SK-N-SH (cell line): ENCODE measurements at regions not wholly inside any gene's neighbourhood (a gene's known extent, or its start where the extent isn't known, plus 50 kb on each side); places are given as distances from the start of the nearest gene placed in this dataset.

Experiments used
- CTCF ChIA-PET: fragments of 300-600, 350-600 bp; formaldehyde crosslinking; extraction: SDS; loops from one replicate; lab custom pipeline; 2021; lab: Yijun Ruan, JAX
- POLR2A ChIA-PET: fragments of 350-600 bp; sonication (Branson Sonifier 250); formaldehyde crosslinking; extraction: SDS; loops from one replicate; lab custom pipeline; 2020; ENCODE audit warnings: antibody characterized with exemption, inconsistent platforms; lab: Yijun Ruan, JAX
- DNase-seq: peaks from one replicate; pipeline ENCODE4 v3.0.0; 2012
- H2AFZ ChIP-seq: fragments of 200-600 bp; sonication (generic); 2 replicates; pipeline ENCODE4 v1.8.1; 2016; ENCODE audit warnings: antibody characterized with exemption, mild to moderate bottlenecking, low read depth
- H3F3A ChIP-seq: fragments of 200-600 bp; sonication (generic); replicated peaks from 2 replicates; pipeline ENCODE3; 2016; ENCODE audit warnings: antibody characterized with exemption, mild to moderate bottlenecking; ENCODE audit not compliant: insufficient read depth
- H3K27ac ChIP-seq, 2 experiments: fragments of 200-500 bp in 1 of 2; fragments of 200-600 bp in 1 of 2; sonication (Bioruptor generic) in 1 of 2; sonication (generic), shearing (Covaris generic) in 1 of 2; 2 replicates each; pipeline versions ENCODE4 v1.5.1 to v1.6.1; 2014 to 2016; ENCODE audit warnings: low read depth in 2 of 2, inconsistent platforms in 1 of 2, low read length in 1 of 2, mild to moderate bottlenecking in 1 of 2, mixed read lengths in 1 of 2
- H3K27me3 ChIP-seq: fragments of 200-600 bp; sonication (generic), shearing (Covaris generic); 2 replicates; pipeline ENCODE4 v1.6.1; 2016; ENCODE audit warnings: mixed run types; ENCODE audit not compliant: insufficient read depth
- H3K36me3 ChIP-seq, 2 experiments: fragments of 200-500 bp in 1 of 2; fragments of 200-600 bp in 1 of 2; sonication (Bioruptor generic) in 1 of 2; sonication (generic) in 1 of 2; replicated peaks in 1 of 2; 2 replicates each; pipeline versions ENCODE3 to v1.5.1; 2014 to 2016; ENCODE audit warnings: low read length in 1 of 2, mild to moderate bottlenecking in 1 of 2; ENCODE audit not compliant: insufficient read depth in 2 of 2, control insufficient read depth in 1 of 2
- H3K4me1 ChIP-seq, 2 experiments: fragments of 200-500 bp in 1 of 2; fragments of 200-600 bp in 1 of 2; sonication (Bioruptor generic) in 1 of 2; sonication (generic), shearing (Covaris generic) in 1 of 2; 2 replicates each; pipeline versions ENCODE4 v1.5.1 to v1.6.1; 2014 to 2016; ENCODE audit warnings: low read depth in 1 of 2, low read length in 1 of 2, mixed run types in 1 of 2; ENCODE audit not compliant: insufficient read depth in 2 of 2, control insufficient read depth in 1 of 2
- H3K4me2 ChIP-seq: fragments of 200-600 bp; sonication (generic), shearing (Covaris generic); 2 replicates; pipeline ENCODE4 v1.6.1; 2017; ENCODE audit warnings: mixed run types
- H3K4me3 ChIP-seq, 2 experiments: fragments of 200-500 bp in 1 of 2; fragments of 200-600 bp in 1 of 2; sonication (Bioruptor generic) in 1 of 2; sonication (generic), shearing (Covaris generic) in 1 of 2; 2 replicates each; pipeline versions ENCODE4 v1.5.1 to v1.8.1; 2014 to 2016; ENCODE audit warnings: low read depth in 2 of 2, inconsistent platforms in 1 of 2, low read length in 1 of 2, mild to moderate bottlenecking in 1 of 2, mixed read lengths in 1 of 2, moderate library complexity in 1 of 2
- H3K79me2 ChIP-seq: fragments of 200-600 bp; sonication (generic); 2 replicates; pipeline ENCODE4 v1.8.1; 2017; ENCODE audit warnings: mild to moderate bottlenecking; ENCODE audit not compliant: insufficient read depth
- H3K9ac ChIP-seq: fragments of 200-600 bp; sonication (generic); 2 replicates; pipeline ENCODE4 v1.6.1; 2017; ENCODE audit warnings: mixed run types
- H3K9me2 ChIP-seq: fragments of 200-600 bp; sonication (generic); 2 replicates; pipeline ENCODE4 v1.6.1; 2017; ENCODE audit warnings: mixed run types
- H3K9me3 ChIP-seq: fragments of 200-600 bp; sonication (generic); 2 replicates; pipeline ENCODE4 v1.6.1; 2017; ENCODE audit warnings: mixed run types, mild to moderate bottlenecking, moderate library complexity
- H4K20me1 ChIP-seq: fragments of 200-600 bp; sonication (generic); 2 replicates; pipeline ENCODE4 v1.6.1; 2017; ENCODE audit warnings: mild to moderate bottlenecking, mixed run types; ENCODE audit not compliant: insufficient read depth
- EP300 ChIP-seq, 2 experiments: IDR thresholded peaks; 2 replicates each; pipeline versions ENCODE4 v1.4.0 to v1.6.1; 2012; ENCODE audit warnings: borderline replicate concordance in 1 of 2, low read depth in 1 of 2, low read length in 1 of 2
- FOSL2 ChIP-seq: IDR thresholded peaks from 2 replicates; pipeline ENCODE4 v1.4.0; 2012; ENCODE audit warnings: low read depth, mild to moderate bottlenecking, moderate library complexity, borderline replicate concordance
- FOXM1 ChIP-seq: IDR thresholded peaks from 2 replicates; pipeline ENCODE4 v1.4.0; 2012; ENCODE audit warnings: low read depth, mild to moderate bottlenecking
- GABPA ChIP-seq: IDR thresholded peaks from 2 replicates; pipeline ENCODE4 v1.4.0; 2012; ENCODE audit warnings: low read depth, mild to moderate bottlenecking
- POLR2AphosphoS5 ChIP-seq: IDR thresholded peaks from 2 replicates; pipeline ENCODE4 v1.6.1; 2012; ENCODE audit warnings: low read depth, low read length
- RAD21 ChIP-seq: IDR thresholded peaks from 2 replicates; pipeline ENCODE4 v1.6.1; 2012; ENCODE audit warnings: mild to moderate bottlenecking, low read length
- RCOR1 ChIP-seq: fragments of 150-350 bp; IDR thresholded peaks from 2 replicates; pipeline ENCODE4 v1.6.1; 2017; ENCODE audit warnings: antibody characterized with exemption, low read length
- RXRA ChIP-seq: IDR thresholded peaks from 2 replicates; pipeline ENCODE4 v1.4.0; 2012; ENCODE audit warnings: low read depth, mild to moderate bottlenecking, borderline replicate concordance
- SIN3A ChIP-seq: IDR thresholded peaks from 2 replicates; pipeline ENCODE4 v1.6.1; 2012; ENCODE audit warnings: low read depth, mild to moderate bottlenecking, low read length, moderate library complexity, borderline replicate concordance
- WGBS: methylation state at CpG from one replicate; pipeline ENCODE4 v1.1.6; 2017; ENCODE audit warnings: low lambda C conversion rate; 5-methylcytosine and 5-hydroxymethylcytosine counted together
- TF ChIP-seq, protein P1 (sequence below): fragments of 200-600 bp; sonication (generic); IDR thresholded peaks from 2 replicates; pipeline ENCODE4 v1.6.1; 2017; ENCODE audit warnings: antibody characterized with exemption, mild to moderate bottlenecking, moderate library complexity
- TF ChIP-seq, protein P2 (sequence below): IDR thresholded peaks from 2 replicates; pipeline ENCODE4 v1.6.1; 2012; ENCODE audit warnings: mild to moderate bottlenecking, low read depth, low read length, moderate library complexity
- TF ChIP-seq, protein P3 (sequence below): IDR thresholded peaks from 2 replicates; pipeline ENCODE4 v1.4.0; 2012; ENCODE audit warnings: low read depth, borderline replicate concordance
- TF ChIP-seq, protein P4 (sequence below): IDR thresholded peaks from 2 replicates; pipeline ENCODE4 v1.4.0; 2012; ENCODE audit warnings: low read depth

DNA sequence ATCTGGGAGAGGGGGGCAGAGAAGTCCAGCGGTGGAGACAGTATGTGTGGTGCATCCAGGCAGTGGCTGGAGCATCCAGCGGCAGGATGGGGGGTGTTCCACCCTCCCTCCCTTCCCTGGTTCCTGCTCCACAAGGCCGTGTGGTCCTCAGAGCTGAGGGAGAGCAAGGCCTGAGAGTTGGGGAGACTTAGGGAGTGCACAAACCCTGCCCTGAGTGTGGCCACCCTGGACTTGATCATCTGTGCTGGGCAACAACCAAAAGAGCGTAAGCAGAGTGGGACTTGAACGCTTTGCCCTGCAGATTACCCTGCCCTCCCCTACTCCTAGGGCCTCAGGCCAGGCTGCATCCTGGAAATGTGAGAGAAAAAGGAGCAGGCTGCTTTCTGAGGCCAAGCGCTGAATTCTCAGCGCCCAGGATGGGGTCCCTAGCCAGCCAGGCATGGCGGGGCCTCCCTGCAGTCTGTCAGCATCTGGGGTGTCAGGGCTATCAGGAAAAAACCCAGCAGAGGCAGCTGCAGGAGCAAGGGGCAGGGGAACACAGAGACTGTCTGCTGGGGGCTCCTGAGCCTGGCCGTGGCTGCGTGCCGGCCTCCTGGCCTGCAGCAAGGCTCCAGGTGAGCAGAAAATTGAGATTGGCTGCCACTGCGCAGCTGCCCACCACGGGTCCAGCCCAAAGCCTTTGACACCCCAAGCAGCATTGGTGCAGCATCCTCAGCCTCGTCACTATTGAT, 266.2 kb downstream of the NPHP4 start:
- H4K20me1 ChIP-seq = no peaks in the 10 kb centered on the region
- H3K27me3 ChIP-seq = no peaks in the 10 kb centered on the region
- POLR2A ChIA-PET = no interaction called here
- TF ChIP-seq EP300 (IDR thresholded peaks at IDR 0.05; ENCODE audit: borderline replicate concordance in 1 of 2, low read depth in 1 of 2, low read length in 1 of 2) (no peak), SIN3A (no peak), RCOR1 (no peak), GABPA (no peak), RXRA (no peak), FOSL2 (no peak)
- TF ChIP-seq, protein P1, sequence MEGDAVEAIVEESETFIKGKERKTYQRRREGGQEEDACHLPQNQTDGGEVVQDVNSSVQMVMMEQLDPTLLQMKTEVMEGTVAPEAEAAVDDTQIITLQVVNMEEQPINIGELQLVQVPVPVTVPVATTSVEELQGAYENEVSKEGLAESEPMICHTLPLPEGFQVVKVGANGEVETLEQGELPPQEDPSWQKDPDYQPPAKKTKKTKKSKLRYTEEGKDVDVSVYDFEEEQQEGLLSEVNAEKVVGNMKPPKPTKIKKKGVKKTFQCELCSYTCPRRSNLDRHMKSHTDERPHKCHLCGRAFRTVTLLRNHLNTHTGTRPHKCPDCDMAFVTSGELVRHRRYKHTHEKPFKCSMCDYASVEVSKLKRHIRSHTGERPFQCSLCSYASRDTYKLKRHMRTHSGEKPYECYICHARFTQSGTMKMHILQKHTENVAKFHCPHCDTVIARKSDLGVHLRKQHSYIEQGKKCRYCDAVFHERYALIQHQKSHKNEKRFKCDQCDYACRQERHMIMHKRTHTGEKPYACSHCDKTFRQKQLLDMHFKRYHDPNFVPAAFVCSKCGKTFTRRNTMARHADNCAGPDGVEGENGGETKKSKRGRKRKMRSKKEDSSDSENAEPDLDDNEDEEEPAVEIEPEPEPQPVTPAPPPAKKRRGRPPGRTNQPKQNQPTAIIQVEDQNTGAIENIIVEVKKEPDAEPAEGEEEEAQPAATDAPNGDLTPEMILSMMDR = no peak
- TF ChIP-seq, protein P2, sequence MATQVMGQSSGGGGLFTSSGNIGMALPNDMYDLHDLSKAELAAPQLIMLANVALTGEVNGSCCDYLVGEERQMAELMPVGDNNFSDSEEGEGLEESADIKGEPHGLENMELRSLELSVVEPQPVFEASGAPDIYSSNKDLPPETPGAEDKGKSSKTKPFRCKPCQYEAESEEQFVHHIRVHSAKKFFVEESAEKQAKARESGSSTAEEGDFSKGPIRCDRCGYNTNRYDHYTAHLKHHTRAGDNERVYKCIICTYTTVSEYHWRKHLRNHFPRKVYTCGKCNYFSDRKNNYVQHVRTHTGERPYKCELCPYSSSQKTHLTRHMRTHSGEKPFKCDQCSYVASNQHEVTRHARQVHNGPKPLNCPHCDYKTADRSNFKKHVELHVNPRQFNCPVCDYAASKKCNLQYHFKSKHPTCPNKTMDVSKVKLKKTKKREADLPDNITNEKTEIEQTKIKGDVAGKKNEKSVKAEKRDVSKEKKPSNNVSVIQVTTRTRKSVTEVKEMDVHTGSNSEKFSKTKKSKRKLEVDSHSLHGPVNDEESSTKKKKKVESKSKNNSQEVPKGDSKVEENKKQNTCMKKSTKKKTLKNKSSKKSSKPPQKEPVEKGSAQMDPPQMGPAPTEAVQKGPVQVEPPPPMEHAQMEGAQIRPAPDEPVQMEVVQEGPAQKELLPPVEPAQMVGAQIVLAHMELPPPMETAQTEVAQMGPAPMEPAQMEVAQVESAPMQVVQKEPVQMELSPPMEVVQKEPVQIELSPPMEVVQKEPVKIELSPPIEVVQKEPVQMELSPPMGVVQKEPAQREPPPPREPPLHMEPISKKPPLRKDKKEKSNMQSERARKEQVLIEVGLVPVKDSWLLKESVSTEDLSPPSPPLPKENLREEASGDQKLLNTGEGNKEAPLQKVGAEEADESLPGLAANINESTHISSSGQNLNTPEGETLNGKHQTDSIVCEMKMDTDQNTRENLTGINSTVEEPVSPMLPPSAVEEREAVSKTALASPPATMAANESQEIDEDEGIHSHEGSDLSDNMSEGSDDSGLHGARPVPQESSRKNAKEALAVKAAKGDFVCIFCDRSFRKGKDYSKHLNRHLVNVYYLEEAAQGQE = no peak
- TF ChIP-seq, protein P3, sequence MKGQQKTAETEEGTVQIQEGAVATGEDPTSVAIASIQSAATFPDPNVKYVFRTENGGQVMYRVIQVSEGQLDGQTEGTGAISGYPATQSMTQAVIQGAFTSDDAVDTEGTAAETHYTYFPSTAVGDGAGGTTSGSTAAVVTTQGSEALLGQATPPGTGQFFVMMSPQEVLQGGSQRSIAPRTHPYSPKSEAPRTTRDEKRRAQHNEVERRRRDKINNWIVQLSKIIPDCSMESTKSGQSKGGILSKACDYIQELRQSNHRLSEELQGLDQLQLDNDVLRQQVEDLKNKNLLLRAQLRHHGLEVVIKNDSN = no peak
- H3K4me1 ChIP-seq = peaks cover 0 to 40% of the 10 kb centered on the region in 2 experiments; a peak in 1 of 4 replicates
- no peak overlapping the region for H3K27ac ChIP-seq
- CTCF ChIA-PET = interaction anchor here (0.9 kb wide), 1 partner anchor 20 kb away, joined by 3 read pairs; no protein-coding TSS in a partner anchor
- H3K79me2 ChIP-seq = no peaks in the 10 kb centered on the region
- no peak overlapping the region for H2AFZ ChIP-seq
- no peak overlapping the region for H3K4me3 ChIP-seq
- 34% methylated on average over 4 of the region's 14 CpGs for WGBS
- no peaks in the 10 kb centered on the region for H3F3A ChIP-seq
- no peak overlapping the region for H3K9ac ChIP-seq
- no peak overlapping the region for H3K4me2 ChIP-seq
- no peak for DNase-seq
- no peaks in the 10 kb centered on the region for H3K36me3 ChIP-seq
- no peaks in the 10 kb centered on the region for H3K9me2 ChIP-seq
- no peaks in the 10 kb centered on the region for H3K9me3 ChIP-seq

DNA sequence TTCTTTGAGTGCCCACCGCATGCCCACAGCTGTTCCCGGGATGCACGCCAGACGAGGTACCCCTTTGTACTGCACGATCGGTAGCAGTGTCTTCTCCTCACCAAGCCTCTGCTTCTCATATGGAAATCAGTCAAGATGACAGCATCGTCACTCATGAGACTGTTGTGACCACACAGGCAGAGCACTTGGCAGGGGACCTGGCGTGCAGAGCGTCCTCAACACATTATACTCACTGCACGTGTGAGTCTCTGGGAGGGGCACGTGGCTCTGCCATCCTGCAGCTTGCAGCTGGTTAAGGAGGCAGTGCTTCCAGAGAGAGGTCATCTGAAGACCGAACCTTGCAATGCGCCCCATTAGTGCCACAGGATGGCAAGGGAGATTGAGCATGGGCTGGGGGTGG, 266.8 kb downstream of the NPHP4 start:
- H3K9ac ChIP-seq = no peak overlapping the region
- ChIA-PET POLR2A (no interaction called here), CTCF (interaction anchor here (0.6 to 1.4 kb wide), 2 partner anchors 20 to 102 kb away, joined by 3 to 4 read pairs; no protein-coding TSS in a partner anchor)
- no peak overlapping the region for H3K4me2 ChIP-seq
- no peak overlapping the region for H3K4me3 ChIP-seq
- no peaks in the 10 kb centered on the region for H4K20me1 ChIP-seq
- 34% methylated on average over 7 of the region's 13 CpGs for WGBS
- no peaks in the 10 kb centered on the region for H3K9me2 ChIP-seq
- H3K79me2 ChIP-seq = no peaks in the 10 kb centered on the region
- H3K36me3 ChIP-seq = no peaks in the 10 kb centered on the region
- no peaks in the 10 kb centered on the region for H3K27me3 ChIP-seq
- no peaks in the 10 kb centered on the region for H3F3A ChIP-seq
- no peak for DNase-seq
- no peaks in the 10 kb centered on the region for H3K9me3 ChIP-seq
- H3K4me1 ChIP-seq = peaks cover 0 to 46% of the 10 kb centered on the region in 2 experiments; a peak in 1 of 4 replicates
- H3K27ac ChIP-seq = no peak overlapping the region
- H2AFZ ChIP-seq = no peak overlapping the region
- TF ChIP-seq, protein P2 = no peak
- TF ChIP-seq, protein P1 = no peak
- TF ChIP-seq FOXM1 (no peak), RAD21 (no peak), POLR2AphosphoS5 (no peak)
- TF ChIP-seq, protein P4, sequence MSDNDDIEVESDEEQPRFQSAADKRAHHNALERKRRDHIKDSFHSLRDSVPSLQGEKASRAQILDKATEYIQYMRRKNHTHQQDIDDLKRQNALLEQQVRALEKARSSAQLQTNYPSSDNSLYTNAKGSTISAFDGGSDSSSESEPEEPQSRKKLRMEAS = no peak
